ENCODE measurements at regions not wholly inside any gene's neighbourhood (a gene's known extent, or its start where the extent isn't known, plus 50 kb on each side); places are given as distances from the start of the nearest gene placed in this dataset.

GRCh38 chr12:61694214-61694613 is 566.0 kb upstream of the USP15 start:
- no CpG with 5 or more reads among the region's 1 CpG for WGBS
- peak overlapping the region; percentile 90 for H4K91ac ChIP-seq (ENCODE audit: low read length)
- H3K4me3 ChIP-seq (ENCODE audit: insufficient read depth in 1 of 2, low read depth in 1 of 2, low read length in 2 of 2), result no peak overlapping the region
- H2AFZ ChIP-seq (ENCODE audit: low read depth, low read length), result no peak overlapping the region
- no peak overlapping the region for H2BK15ac ChIP-seq (ENCODE audit: low read depth, poor library complexity, severe bottlenecking)
- no peaks in the 10 kb centered on the region for H3K79me1 ChIP-seq (replicated peaks; ENCODE audit: low read length, poor library complexity, severe bottlenecking)
- H4K8ac ChIP-seq (ENCODE audit: low read length), result no peak overlapping the region
- no peak for DNase-seq
- no peaks in the 10 kb centered on the region for H3K4me1 ChIP-seq (ENCODE audit: control insufficient read depth, insufficient read depth, low read depth, low read length)
- no peak overlapping the region for H3K4me2 ChIP-seq (ENCODE audit: low read length, poor library complexity, severe bottlenecking)
- H2BK120ac ChIP-seq (ENCODE audit: low read depth, low read length), result no peak overlapping the region
- H2BK5ac ChIP-seq (ENCODE audit: low read depth, low read length, poor library complexity, severe bottlenecking), result no peak overlapping the region
- peak overlapping the region; percentile 77 to 89 for H3K18ac ChIP-seq (ENCODE audit: low read depth in 1 of 2, low read length in 2 of 2)
- no peaks in the 10 kb centered on the region for H3K27me3 ChIP-seq (ENCODE audit: control insufficient read depth in 1 of 2, insufficient read depth in 1 of 2, low read length in 2 of 2)
- no peak overlapping the region for H3K27ac ChIP-seq (ENCODE audit: low read length, poor library complexity, severe bottlenecking)
- H3K23ac ChIP-seq (ENCODE audit: low read length in 2 of 2), result no peak overlapping the region
- peak overlapping the region in 1 of 2 experiments; percentile 13 for H3K4ac ChIP-seq (ENCODE audit: low read depth in 1 of 2, low read length in 2 of 2)
- no peak overlapping the region for H3K9ac ChIP-seq (ENCODE audit: low read length)
- H3K14ac ChIP-seq (ENCODE audit: low read length in 2 of 2), result peak overlapping the region in 1 of 2 experiments; percentile 95
- no peaks in the 10 kb centered on the region for H3K36me3 ChIP-seq (ENCODE audit: control insufficient read depth in 1 of 2, insufficient read depth in 2 of 2, low read depth in 1 of 2, low read length in 2 of 2)
- peak overlapping the region; percentile 95 to 96 for H2BK12ac ChIP-seq (ENCODE audit: low read length in 2 of 2)
- no peak overlapping the region for H2AK5ac ChIP-seq (ENCODE audit: low read length, severe bottlenecking)
- peaks cover 64% of the 10 kb centered on the region for H3K9me3 ChIP-seq (ENCODE audit: control insufficient read depth, low read length)

GRCh38 chr12:61701471-61701870 is 558.7 kb upstream of the USP15 start:
- Histone ChIP-seq H2AFZ (ENCODE audit: low read depth, low read length) (no peak overlapping the region), H3K27me3 (ENCODE audit: control insufficient read depth in 1 of 2, insufficient read depth in 1 of 2, low read length in 2 of 2) (no peaks in the 10 kb centered on the region), H2BK12ac (ENCODE audit: low read length in 2 of 2) (no peak overlapping the region), H2BK5ac (ENCODE audit: low read depth, low read length, poor library complexity, severe bottlenecking) (no peak overlapping the region), H3K4me3 (ENCODE audit: insufficient read depth in 1 of 2, low read depth in 1 of 2, low read length in 2 of 2) (no peak overlapping the region), H3K36me3 (ENCODE audit: control insufficient read depth in 1 of 2, insufficient read depth in 2 of 2, low read depth in 1 of 2, low read length in 2 of 2) (no peaks in the 10 kb centered on the region), H3K4me1 (ENCODE audit: control insufficient read depth, insufficient read depth, low read depth, low read length) (no peaks in the 10 kb centered on the region), H3K9me3 (ENCODE audit: control insufficient read depth, low read length) (peaks cover 45% of the 10 kb centered on the region), H3K18ac (ENCODE audit: low read depth in 1 of 2, low read length in 2 of 2) (no peak overlapping the region), H2BK15ac (ENCODE audit: low read depth, poor library complexity, severe bottlenecking) (no peak overlapping the region), H3K4me2 (ENCODE audit: low read length, poor library complexity, severe bottlenecking) (no peak overlapping the region), H3K79me1 (replicated peaks; ENCODE audit: low read length, poor library complexity, severe bottlenecking) (no peaks in the 10 kb centered on the region), H3K9ac (ENCODE audit: low read length) (no peak overlapping the region), H2AK5ac (ENCODE audit: low read length, severe bottlenecking) (no peak overlapping the region), H3K4ac (ENCODE audit: low read depth in 1 of 2, low read length in 2 of 2) (no peak overlapping the region), H3K27ac (ENCODE audit: low read length, poor library complexity, severe bottlenecking) (no peak overlapping the region), H3K23ac (ENCODE audit: low read length in 2 of 2) (no peak overlapping the region), H4K8ac (ENCODE audit: low read length) (no peak overlapping the region), H2BK120ac (ENCODE audit: low read depth, low read length) (no peak overlapping the region), H4K91ac (ENCODE audit: low read length) (no peak overlapping the region), H3K14ac (ENCODE audit: low read length in 2 of 2) (no peak overlapping the region)
- DNase-seq, result peak; percentile 32
- WGBS, result 97% methylated on average over 2 of the region's 3 CpGs

GRCh38 chr12:61706783-61707182 is 553.4 kb upstream of the USP15 start:
- H4K91ac ChIP-seq (ENCODE audit: low read length), result no peak overlapping the region
- no peak overlapping the region for H3K23ac ChIP-seq (ENCODE audit: low read length in 2 of 2)
- H4K8ac ChIP-seq (ENCODE audit: low read length), result no peak overlapping the region
- no peak overlapping the region for H3K9ac ChIP-seq (ENCODE audit: low read length)
- H2BK15ac ChIP-seq (ENCODE audit: low read depth, poor library complexity, severe bottlenecking), result no peak overlapping the region
- no peak overlapping the region for H3K4me3 ChIP-seq (ENCODE audit: insufficient read depth in 1 of 2, low read depth in 1 of 2, low read length in 2 of 2)
- no peak overlapping the region for H3K4ac ChIP-seq (ENCODE audit: low read depth in 1 of 2, low read length in 2 of 2)
- H2AFZ ChIP-seq (ENCODE audit: low read depth, low read length), result no peak overlapping the region
- H3K4me2 ChIP-seq (ENCODE audit: low read length, poor library complexity, severe bottlenecking), result no peak overlapping the region
- no CpG with 5 or more reads among the region's 1 CpG for WGBS
- no peak overlapping the region for H3K14ac ChIP-seq (ENCODE audit: low read length in 2 of 2)
- H3K9me3 ChIP-seq (ENCODE audit: control insufficient read depth, low read length), result peaks cover 2% of the 10 kb centered on the region
- no peaks in the 10 kb centered on the region for H3K27me3 ChIP-seq (ENCODE audit: control insufficient read depth in 1 of 2, insufficient read depth in 1 of 2, low read length in 2 of 2)
- H2BK12ac ChIP-seq (ENCODE audit: low read length in 2 of 2), result no peak overlapping the region
- no peak overlapping the region for H2BK5ac ChIP-seq (ENCODE audit: low read depth, low read length, poor library complexity, severe bottlenecking)
- no peaks in the 10 kb centered on the region for H3K36me3 ChIP-seq (ENCODE audit: control insufficient read depth in 1 of 2, insufficient read depth in 2 of 2, low read depth in 1 of 2, low read length in 2 of 2)
- no peaks in the 10 kb centered on the region for H3K4me1 ChIP-seq (ENCODE audit: control insufficient read depth, insufficient read depth, low read depth, low read length)
- no peak for DNase-seq
- no peak overlapping the region for H3K18ac ChIP-seq (ENCODE audit: low read depth in 1 of 2, low read length in 2 of 2)
- no peak overlapping the region for H2AK5ac ChIP-seq (ENCODE audit: low read length, severe bottlenecking)
- no peak overlapping the region for H3K27ac ChIP-seq (ENCODE audit: low read length, poor library complexity, severe bottlenecking)
- H2BK120ac ChIP-seq (ENCODE audit: low read depth, low read length), result no peak overlapping the region
- H3K79me1 ChIP-seq (replicated peaks; ENCODE audit: low read length, poor library complexity, severe bottlenecking), result no peaks in the 10 kb centered on the region

GRCh38 chr12:61713121-61713520 is 547.1 kb upstream of the USP15 start:
- Histone ChIP-seq H3K4me3 (ENCODE audit: insufficient read depth in 1 of 2, low read depth in 1 of 2, low read length in 2 of 2) (no peak overlapping the region), H3K9ac (ENCODE audit: low read length) (no peak overlapping the region), H3K9me3 (ENCODE audit: control insufficient read depth, low read length) (no peaks in the 10 kb centered on the region), H4K91ac (ENCODE audit: low read length) (no peak overlapping the region), H2BK5ac (ENCODE audit: low read depth, low read length, poor library complexity, severe bottlenecking) (no peak overlapping the region), H3K18ac (ENCODE audit: low read depth in 1 of 2, low read length in 2 of 2) (peak overlapping the region in 1 of 2 experiments; percentile 40), H3K4ac (ENCODE audit: low read depth in 1 of 2, low read length in 2 of 2) (peak overlapping the region in 1 of 2 experiments; percentile 51), H3K27me3 (ENCODE audit: control insufficient read depth in 1 of 2, insufficient read depth in 1 of 2, low read length in 2 of 2) (no peaks in the 10 kb centered on the region), H3K4me2 (ENCODE audit: low read length, poor library complexity, severe bottlenecking) (no peak overlapping the region), H2BK120ac (ENCODE audit: low read depth, low read length) (no peak overlapping the region), H2BK15ac (ENCODE audit: low read depth, poor library complexity, severe bottlenecking) (no peak overlapping the region), H3K79me1 (replicated peaks; ENCODE audit: low read length, poor library complexity, severe bottlenecking) (no peaks in the 10 kb centered on the region), H3K14ac (ENCODE audit: low read length in 2 of 2) (no peak overlapping the region), H4K8ac (ENCODE audit: low read length) (no peak overlapping the region), H3K23ac (ENCODE audit: low read length in 2 of 2) (no peak overlapping the region), H3K4me1 (ENCODE audit: control insufficient read depth, insufficient read depth, low read depth, low read length) (no peaks in the 10 kb centered on the region), H3K36me3 (ENCODE audit: control insufficient read depth in 1 of 2, insufficient read depth in 2 of 2, low read depth in 1 of 2, low read length in 2 of 2) (no peaks in the 10 kb centered on the region), H2AFZ (ENCODE audit: low read depth, low read length) (no peak overlapping the region), H3K27ac (ENCODE audit: low read length, poor library complexity, severe bottlenecking) (peak overlapping the region; percentile 26), H2BK12ac (ENCODE audit: low read length in 2 of 2) (peak overlapping the region in 1 of 2 experiments; percentile 52), H2AK5ac (ENCODE audit: low read length, severe bottlenecking) (no peak overlapping the region)
- DNase-seq, result peak; percentile 83
- WGBS, result 59% methylated on average over 5 of the region's 5 CpGs

Measured in mesenchymal stem cell (in vitro differentiated cells and primary cell).